GM12891 (cell line): ENCODE measurements at regions not wholly inside any gene's neighbourhood (a gene's known extent, or its start where the extent isn't known, plus 50 kb on each side); places are given as distances from the start of the nearest gene placed in this dataset.
A peak's percentile ranks its signal among the peaks of the same experiment; 100 is the strongest.

Experiments used
- DNase-seq: peaks from one replicate; pipeline ENCODE4 v3.0.0; 2011; ENCODE audit warnings: low spot score; ENCODE audit not compliant: insufficient read length
- FAIRE-seq: peaks from 2 replicates; lab custom pipeline; 2011; peaks lifted over from hg19 to GRCh38; lab: Jason Lieb, UNC
- PAX5 ChIP-seq: IDR thresholded peaks from 2 replicates; pipeline ENCODE4 v1.6.1; 2011; ENCODE audit warnings: low read length, moderate library complexity, mild to moderate bottlenecking; ENCODE audit not compliant: insufficient read depth, severe bottlenecking
- POLR2A ChIP-seq: IDR thresholded peaks from 2 replicates; pipeline ENCODE4 v1.6.1; 2011; ENCODE audit warnings: low read depth, low read length, control low read depth
- POLR2AphosphoS5 ChIP-seq: IDR thresholded peaks from 2 replicates; pipeline ENCODE4 v1.6.1; 2011; ENCODE audit warnings: low read depth, low read length, control low read depth
- POU2F2 ChIP-seq: IDR thresholded peaks from 2 replicates; pipeline ENCODE4 v1.6.1; 2011; ENCODE audit warnings: low read depth, mild to moderate bottlenecking, control low read depth, low read length, moderate library complexity
- SPI1 ChIP-seq: IDR thresholded peaks from 2 replicates; pipeline ENCODE4 v1.6.1; 2011; ENCODE audit warnings: low read depth, low read length, control low read depth
- TAF1 ChIP-seq: IDR thresholded peaks from 2 replicates; pipeline ENCODE4 v1.6.1; 2011; ENCODE audit warnings: low read depth, low read length, control low read depth

DNA sequence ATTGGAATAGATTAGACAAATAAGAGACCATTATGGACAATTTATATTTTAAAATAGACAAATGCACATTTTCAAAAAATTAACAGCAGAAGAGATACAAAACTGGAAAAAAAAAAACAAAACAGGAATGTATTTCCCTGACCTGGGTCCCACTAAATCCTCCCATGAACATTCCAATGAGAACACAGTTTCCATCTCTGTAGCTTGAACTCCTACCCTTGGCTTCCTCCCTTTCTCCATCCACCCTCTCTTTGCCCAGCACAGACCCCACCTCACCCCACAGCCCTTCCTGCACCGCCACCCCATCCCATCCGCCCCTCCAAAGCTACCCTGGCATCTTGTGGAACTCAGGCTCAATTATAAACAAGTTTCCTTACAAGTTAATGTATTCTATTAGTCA is 71.2 kb upstream of the MPP7 start:
- no peak for FAIRE-seq

DNA sequence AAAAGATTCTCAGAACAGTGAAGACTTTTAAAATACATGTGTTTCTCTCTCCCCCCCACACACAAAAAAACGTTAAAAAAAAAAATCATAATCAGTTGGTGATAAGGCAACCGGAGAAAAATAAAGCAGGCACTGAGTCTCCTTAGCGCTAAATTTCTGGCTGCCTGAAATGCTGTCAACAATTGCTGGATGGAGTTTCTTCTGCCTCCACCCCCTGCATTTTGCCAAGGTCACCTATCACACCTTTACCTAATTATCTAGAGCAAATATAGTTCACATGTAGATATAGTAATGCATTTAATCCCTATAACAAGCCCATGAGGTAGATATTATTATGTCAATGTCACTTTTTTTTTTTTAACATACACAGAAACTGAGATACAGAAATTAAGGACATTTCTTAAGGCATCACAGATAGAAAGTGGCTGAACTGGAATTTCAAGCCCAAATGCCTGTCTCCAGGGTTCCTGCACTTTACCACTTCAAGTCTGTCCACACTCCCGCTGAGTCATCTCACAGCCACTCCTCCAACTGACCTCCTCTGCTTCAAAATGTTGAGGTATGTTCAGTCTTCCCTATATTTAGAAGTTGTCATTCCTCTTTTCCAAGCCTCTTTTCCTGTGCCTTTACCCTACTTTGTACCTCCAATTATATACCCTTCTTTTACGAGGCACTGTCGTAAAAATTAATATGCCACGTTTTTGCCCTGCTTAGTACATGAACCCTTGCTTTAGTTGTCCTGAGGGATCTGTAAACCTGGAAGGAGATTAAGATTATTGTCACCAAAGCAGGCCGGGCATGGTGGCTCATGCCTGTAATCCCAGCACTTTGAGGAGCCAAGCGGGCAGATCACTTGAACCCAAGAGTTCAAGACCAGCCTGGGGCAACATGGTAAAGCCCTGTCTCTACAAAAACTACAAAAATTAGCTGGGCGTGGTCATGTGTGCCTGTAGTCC is 72.8 kb upstream of the MPP7 start:
- DNase-seq (no peak), FAIRE-seq (no peak)
- TF ChIP-seq SPI1 (no peak), POLR2AphosphoS5 (no peak), POU2F2 (no peak), POLR2A (no peak), PAX5 (no peak), TAF1 (no peak)

More for the DNA sequence above, 71.2 kb upstream of the MPP7 start:
- no peak for DNase-seq
- no peak for TF ChIP-seq TAF1
- no peak for TF ChIP-seq POLR2A
- no peak for TF ChIP-seq SPI1
- no peak for TF ChIP-seq POU2F2
- no peak for TF ChIP-seq POLR2AphosphoS5
- no peak for TF ChIP-seq PAX5

DNA sequence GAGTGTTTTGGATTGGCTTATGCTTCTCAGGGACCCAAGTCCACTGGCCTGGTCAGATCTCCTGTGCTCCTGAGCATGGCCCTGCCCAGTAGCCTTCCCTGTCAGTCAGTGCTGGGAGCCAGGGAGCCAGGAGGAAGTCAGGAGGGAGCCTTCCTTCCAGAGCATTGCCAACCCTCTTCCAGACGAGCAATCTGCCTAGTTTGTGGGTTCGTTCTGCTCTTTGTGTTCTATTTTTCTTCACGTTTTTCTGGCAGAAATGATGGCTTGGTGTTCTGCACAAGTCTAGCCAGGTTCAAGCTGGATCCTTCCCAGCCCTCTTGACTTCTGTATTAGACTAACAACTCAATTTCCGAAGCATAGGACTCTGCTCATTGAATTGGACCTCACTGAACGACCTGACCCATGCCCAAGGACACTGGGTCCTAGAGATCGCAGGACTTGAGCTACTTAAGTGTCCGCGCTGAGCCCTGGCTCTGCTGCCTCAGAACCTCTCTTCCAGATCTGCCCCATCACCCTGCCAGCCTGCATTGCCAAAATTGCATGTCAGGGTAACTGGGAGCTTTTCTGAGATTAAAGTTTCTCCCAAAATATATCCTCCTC is 76.2 kb upstream of the MPP7 start:
- FAIRE-seq, result no peak
- no peak for DNase-seq
- TF ChIP-seq PAX5 (no peak), SPI1 (no peak), TAF1 (no peak), POU2F2 (no peak), POLR2A (no peak), POLR2AphosphoS5 (no peak)

DNA sequence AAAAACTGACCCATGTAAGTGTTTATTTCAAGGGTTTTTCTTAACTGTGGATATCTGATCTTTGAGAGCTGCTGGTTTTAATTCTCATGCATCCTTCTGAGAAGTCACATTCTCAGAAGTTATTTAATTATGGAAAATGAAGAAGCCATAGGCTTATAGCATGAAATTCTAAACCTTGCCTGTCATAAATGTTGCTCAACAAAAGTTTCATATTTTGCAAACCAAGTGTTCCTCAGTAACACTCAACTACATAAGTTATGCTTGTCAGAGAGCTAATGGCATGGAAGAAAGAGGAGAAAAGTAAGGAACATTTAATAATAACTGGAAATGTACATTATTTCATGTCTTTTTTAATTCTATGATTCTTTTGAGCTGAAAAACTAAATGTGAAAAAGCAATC is 78.6 kb upstream of the MPP7 start:
- no peak for TF ChIP-seq PAX5
- TF ChIP-seq POU2F2, result no peak
- no peak for TF ChIP-seq SPI1
- TF ChIP-seq TAF1, result no peak
- TF ChIP-seq POLR2A, result no peak
- TF ChIP-seq POLR2AphosphoS5, result no peak
- no peak for FAIRE-seq
- DNase-seq, result no peak

DNA sequence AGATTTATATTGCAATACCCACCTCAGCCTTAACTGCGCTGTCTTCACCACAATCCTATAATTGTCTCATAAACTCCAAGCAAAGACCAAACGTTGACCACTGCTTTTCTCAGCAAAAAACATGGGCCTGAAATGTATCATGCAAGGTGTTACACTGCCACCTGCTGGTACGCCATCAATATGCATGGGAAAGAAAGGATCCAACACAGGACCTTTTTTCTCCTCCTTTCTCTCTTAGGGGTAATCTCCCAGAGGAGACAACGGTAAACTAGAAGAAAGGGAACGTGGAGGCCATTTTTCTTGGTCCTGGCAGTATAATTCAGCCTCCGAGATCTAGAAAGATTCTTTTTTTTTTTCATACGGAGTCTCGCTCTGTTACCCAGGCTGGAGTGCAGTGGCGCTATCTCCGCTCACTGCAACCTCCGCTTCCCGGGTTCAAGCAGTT is 79.1 kb upstream of the MPP7 start:
- TF ChIP-seq POU2F2 (peak; percentile 97), POLR2AphosphoS5 (no peak)
- FAIRE-seq (peak; percentile 94), DNase-seq (peak; percentile 26)

DNA sequence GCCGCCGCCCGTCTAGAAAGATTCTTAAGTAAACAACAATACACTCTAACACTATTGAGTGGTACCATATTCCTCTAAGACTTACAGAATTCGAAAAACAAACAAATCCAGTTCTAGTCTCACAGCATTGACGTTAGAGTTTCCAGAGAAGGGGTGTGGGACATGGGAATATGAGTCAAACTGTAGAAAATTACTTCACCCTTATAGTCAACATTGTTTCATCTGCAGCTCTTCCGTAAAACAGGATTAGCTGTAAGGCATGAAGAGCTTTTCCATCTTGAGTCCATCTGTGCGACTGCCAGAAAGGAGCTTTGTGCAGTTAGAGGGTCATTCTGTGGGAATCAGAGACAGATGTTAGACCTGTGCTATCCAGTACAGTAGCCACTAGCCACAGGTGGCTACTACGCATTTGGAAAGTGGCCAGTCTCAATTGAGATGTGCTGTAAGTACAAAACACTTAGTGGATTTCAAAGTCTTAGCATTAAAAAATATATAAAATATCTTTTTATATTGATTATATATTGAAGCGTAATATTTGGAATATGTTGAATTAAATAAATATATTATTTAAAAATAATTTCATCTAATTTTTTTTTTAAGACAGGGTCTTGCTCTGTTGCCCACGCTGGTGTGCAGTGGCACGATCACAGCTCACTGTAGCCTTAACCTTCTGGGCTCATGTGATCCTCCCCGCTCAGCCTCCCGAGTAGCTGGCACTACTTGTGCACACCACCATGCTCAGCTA is 79.8 kb upstream of the MPP7 start:
- no peak for FAIRE-seq
- TF ChIP-seq POLR2A (no peak), TAF1 (no peak), SPI1 (no peak), POLR2AphosphoS5 (no peak), POU2F2 (no peak), PAX5 (no peak)
- DNase-seq, result no peak

DNA sequence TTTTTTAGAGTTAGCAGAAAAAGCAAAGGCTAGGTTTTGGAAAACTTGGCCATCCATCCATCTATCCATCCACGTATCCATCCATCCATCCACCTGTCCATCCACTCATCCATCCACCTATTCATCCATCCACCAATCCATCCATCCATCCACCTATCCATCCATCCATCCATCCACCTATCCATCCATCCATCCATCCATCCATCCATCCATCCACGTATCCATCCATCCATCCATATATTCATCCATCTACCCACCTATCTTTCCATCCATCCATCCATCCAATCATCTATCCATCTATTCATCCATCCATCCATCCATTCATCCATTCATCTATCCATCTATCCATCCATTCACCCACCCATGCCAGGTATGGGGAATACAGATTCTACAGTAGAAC is 81.7 kb upstream of the MPP7 start:
- DNase-seq, result no peak
- TF ChIP-seq PAX5, result no peak
- TF ChIP-seq POU2F2, result no peak
- TF ChIP-seq POLR2A, result no peak
- TF ChIP-seq SPI1, result no peak
- TF ChIP-seq TAF1, result no peak
- FAIRE-seq, result no peak

DNA sequence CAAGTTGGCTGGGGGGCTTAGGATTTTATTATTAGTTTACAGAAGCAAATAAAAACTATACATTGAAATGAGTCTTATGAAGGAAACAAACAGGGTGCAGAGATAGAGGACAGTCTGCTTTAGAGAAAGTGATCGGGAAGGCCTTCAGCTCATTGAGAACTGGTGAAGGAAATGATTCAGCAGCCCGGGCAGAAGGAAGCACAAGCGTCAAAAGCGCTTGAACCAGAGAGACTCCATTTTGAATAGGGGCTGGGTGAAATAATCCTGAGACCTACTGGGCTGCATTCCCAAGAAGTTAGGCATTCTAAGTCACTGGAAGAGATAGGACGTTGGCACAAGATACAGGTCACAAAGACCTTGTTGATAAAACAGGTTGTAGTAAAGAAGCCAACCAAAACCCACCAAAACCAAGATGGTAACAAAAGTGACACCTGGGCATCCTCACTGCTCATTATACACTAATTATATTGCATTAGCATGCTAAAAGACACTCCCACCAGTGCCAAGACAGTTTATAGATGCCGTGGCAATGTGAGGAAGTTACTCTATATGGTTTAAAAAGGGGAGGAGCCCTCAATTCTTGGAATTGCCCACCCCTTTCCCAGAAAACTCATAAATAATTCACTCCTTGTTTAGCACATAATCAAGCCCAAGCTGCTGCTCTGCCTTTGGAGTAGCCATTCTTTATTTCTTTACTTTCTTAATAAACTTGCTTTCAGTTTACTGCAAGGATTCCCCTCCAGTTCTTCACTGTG is 83.1 kb upstream of the MPP7 start:
- FAIRE-seq (no peak), DNase-seq (no peak)
- TF ChIP-seq SPI1 (no peak), POLR2AphosphoS5 (no peak), POLR2A (no peak), POU2F2 (no peak), PAX5 (no peak), TAF1 (no peak)
